ENCODE measurements at regions not wholly inside any gene's neighbourhood (a gene's known extent, or its start where the extent isn't known, plus 50 kb on each side); places are given as distances from the start of the nearest gene placed in this dataset.

GRCh38 chr3:105255350-105255749 is 111.4 kb upstream of the ALCAM start:
- WGBS, 2 donors (ENCODE audit: extremely low coverage in 2 of 2, insufficient read length in 2 of 2, insufficient replicate concordance in 1 of 2) = no CpG with 5 or more reads among the region's 2 CpGs
- Histone ChIP-seq H2BK15ac (ENCODE audit: low read length) (no peak overlapping the region), H2BK5ac (ENCODE audit: low read length) (no peak overlapping the region), H3K9ac (ENCODE audit: low read depth, low read length, poor library complexity) (no peak overlapping the region), H3K27me3 (ENCODE audit: control insufficient read depth in 3 of 3, insufficient read depth in 3 of 3, low read depth in 1 of 3, low read length in 3 of 3) (no peaks in the 10 kb centered on the region), H2BK12ac (ENCODE audit: low read length) (no peak overlapping the region), H4K8ac (ENCODE audit: low read depth, low read length) (no peak overlapping the region), H3K36me3 (replicated peaks in 1 of 2; ENCODE audit: control insufficient read depth in 2 of 2, insufficient read depth in 2 of 2, low read length in 2 of 2) (no peaks in the 10 kb centered on the region), H3K79me1 (ENCODE audit: low read depth, low read length) (no peaks in the 10 kb centered on the region), H3K4me2 (ENCODE audit: insufficient read depth, low read length, poor library complexity, severe bottlenecking) (no peak overlapping the region), H2AK5ac (ENCODE audit: low read depth, low read length) (no peak overlapping the region), H2AFZ (ENCODE audit: low read length) (no peak overlapping the region), H4K91ac (ENCODE audit: low read depth, low read length, poor library complexity) (no peak overlapping the region), H3K23ac (ENCODE audit: low read depth, low read length, poor library complexity) (no peak overlapping the region), H2BK120ac (ENCODE audit: low read depth, low read length) (no peak overlapping the region), H3K4ac (ENCODE audit: low read length) (no peak overlapping the region), H3K27ac (replicated peaks; ENCODE audit: low read length) (no peak overlapping the region), H3K9me3 (replicated peaks in 1 of 2; ENCODE audit: control insufficient read depth in 2 of 2, insufficient read depth in 1 of 2, low read depth in 1 of 2, low read length in 2 of 2) (peaks cover 0 to 10% of the 10 kb centered on the region in 2 donors), H3K4me1 (ENCODE audit: control insufficient read depth in 2 of 2, insufficient read depth in 1 of 2, low read depth in 1 of 2, low read length in 2 of 2) (peaks cover 0 to 7% of the 10 kb centered on the region in 2 donors), H3K4me3 (ENCODE audit: low read length in 2 of 2) (no peak overlapping the region), H3K14ac (ENCODE audit: low read length) (no peak overlapping the region), H3K18ac (ENCODE audit: low read length) (no peak overlapping the region)
- no peak for DNase-seq (ENCODE audit: low spot score)

GRCh38 chr3:105259496-105259895 is 107.2 kb upstream of the ALCAM start:
- H2AFZ ChIP-seq (ENCODE audit: low read length) = no peak overlapping the region
- peaks cover 0 to 4% of the 10 kb centered on the region in 2 donors for H3K9me3 ChIP-seq (replicated peaks in 1 of 2; ENCODE audit: control insufficient read depth in 2 of 2, insufficient read depth in 1 of 2, low read depth in 1 of 2, low read length in 2 of 2)
- no peak overlapping the region for H4K8ac ChIP-seq (ENCODE audit: low read depth, low read length)
- no peak overlapping the region for H4K91ac ChIP-seq (ENCODE audit: low read depth, low read length, poor library complexity)
- no peaks in the 10 kb centered on the region for H3K79me1 ChIP-seq (ENCODE audit: low read depth, low read length)
- H3K4me2 ChIP-seq (ENCODE audit: insufficient read depth, low read length, poor library complexity, severe bottlenecking) = no peak overlapping the region
- no peak overlapping the region for H3K4ac ChIP-seq (ENCODE audit: low read length)
- no peak overlapping the region for H3K27ac ChIP-seq (replicated peaks; ENCODE audit: low read length)
- H2BK15ac ChIP-seq (ENCODE audit: low read length) = no peak overlapping the region
- WGBS, 2 donors (ENCODE audit: extremely low coverage in 2 of 2, insufficient read length in 2 of 2, insufficient replicate concordance in 1 of 2) = no CpG with 5 or more reads among the region's 2 CpGs
- no peak overlapping the region for H3K4me3 ChIP-seq (ENCODE audit: low read length in 2 of 2)
- no peak overlapping the region for H3K18ac ChIP-seq (ENCODE audit: low read length)
- H2AK5ac ChIP-seq (ENCODE audit: low read depth, low read length) = no peak overlapping the region
- H3K9ac ChIP-seq (ENCODE audit: low read depth, low read length, poor library complexity) = no peak overlapping the region
- H3K36me3 ChIP-seq (replicated peaks in 1 of 2; ENCODE audit: control insufficient read depth in 2 of 2, insufficient read depth in 2 of 2, low read length in 2 of 2) = no peaks in the 10 kb centered on the region
- no peak overlapping the region for H3K23ac ChIP-seq (ENCODE audit: low read depth, low read length, poor library complexity)
- no peak for DNase-seq (ENCODE audit: low spot score)
- H3K27me3 ChIP-seq (ENCODE audit: control insufficient read depth in 3 of 3, insufficient read depth in 3 of 3, low read depth in 1 of 3, low read length in 3 of 3) = no peaks in the 10 kb centered on the region
- H3K4me1 ChIP-seq (ENCODE audit: control insufficient read depth in 2 of 2, insufficient read depth in 1 of 2, low read depth in 1 of 2, low read length in 2 of 2) = peaks cover 0 to 3% of the 10 kb centered on the region in 2 donors
- no peak overlapping the region for H3K14ac ChIP-seq (ENCODE audit: low read length)
- no peak overlapping the region for H2BK120ac ChIP-seq (ENCODE audit: low read depth, low read length)
- H2BK12ac ChIP-seq (ENCODE audit: low read length) = no peak overlapping the region
- no peak overlapping the region for H2BK5ac ChIP-seq (ENCODE audit: low read length)

GRCh38 chr3:105260385-105260784 is 106.3 kb upstream of the ALCAM start:
- H3K27ac ChIP-seq (replicated peaks; ENCODE audit: low read length) = no peak overlapping the region
- H3K14ac ChIP-seq (ENCODE audit: low read length) = no peak overlapping the region
- H3K23ac ChIP-seq (ENCODE audit: low read depth, low read length, poor library complexity) = no peak overlapping the region
- H3K79me1 ChIP-seq (ENCODE audit: low read depth, low read length) = no peaks in the 10 kb centered on the region
- H2BK12ac ChIP-seq (ENCODE audit: low read length) = no peak overlapping the region
- H2AK5ac ChIP-seq (ENCODE audit: low read depth, low read length) = no peak overlapping the region
- H3K18ac ChIP-seq (ENCODE audit: low read length) = no peak overlapping the region
- H3K9ac ChIP-seq (ENCODE audit: low read depth, low read length, poor library complexity) = no peak overlapping the region
- H3K4me3 ChIP-seq (ENCODE audit: low read length in 2 of 2) = no peak overlapping the region
- no CpG with 5 or more reads among the region's 4 CpGs for WGBS, 2 donors (ENCODE audit: extremely low coverage in 2 of 2, insufficient read length in 2 of 2, insufficient replicate concordance in 1 of 2)
- peaks cover 0 to 4% of the 10 kb centered on the region in 2 donors for H3K9me3 ChIP-seq (replicated peaks in 1 of 2; ENCODE audit: control insufficient read depth in 2 of 2, insufficient read depth in 1 of 2, low read depth in 1 of 2, low read length in 2 of 2)
- peaks cover 0 to 2% of the 10 kb centered on the region in 2 donors for H3K4me1 ChIP-seq (ENCODE audit: control insufficient read depth in 2 of 2, insufficient read depth in 1 of 2, low read depth in 1 of 2, low read length in 2 of 2)
- H2BK5ac ChIP-seq (ENCODE audit: low read length) = no peak overlapping the region
- no peak overlapping the region for H3K4ac ChIP-seq (ENCODE audit: low read length)
- H3K4me2 ChIP-seq (ENCODE audit: insufficient read depth, low read length, poor library complexity, severe bottlenecking) = no peak overlapping the region
- no peaks in the 10 kb centered on the region for H3K36me3 ChIP-seq (replicated peaks in 1 of 2; ENCODE audit: control insufficient read depth in 2 of 2, insufficient read depth in 2 of 2, low read length in 2 of 2)
- H4K91ac ChIP-seq (ENCODE audit: low read depth, low read length, poor library complexity) = no peak overlapping the region
- no peak overlapping the region for H4K8ac ChIP-seq (ENCODE audit: low read depth, low read length)
- no peak for DNase-seq (ENCODE audit: low spot score)
- H2BK15ac ChIP-seq (ENCODE audit: low read length) = no peak overlapping the region
- H3K27me3 ChIP-seq (ENCODE audit: control insufficient read depth in 3 of 3, insufficient read depth in 3 of 3, low read depth in 1 of 3, low read length in 3 of 3) = no peaks in the 10 kb centered on the region
- no peak overlapping the region for H2BK120ac ChIP-seq (ENCODE audit: low read depth, low read length)
- no peak overlapping the region for H2AFZ ChIP-seq (ENCODE audit: low read length)

- no peaks in the 10 kb centered on the region for H3K36me3 ChIP-seq (replicated peaks in 1 of 2; ENCODE audit: control insufficient read depth in 2 of 2, insufficient read depth in 2 of 2, low read length in 2 of 2)
- no peak overlapping the region for H2AFZ ChIP-seq (ENCODE audit: low read length)
- H3K27me3 ChIP-seq (ENCODE audit: control insufficient read depth in 3 of 3, insufficient read depth in 3 of 3, low read depth in 1 of 3, low read length in 3 of 3) = no peaks in the 10 kb centered on the region
- no peak overlapping the region for H3K18ac ChIP-seq (ENCODE audit: low read length)
- H3K23ac ChIP-seq (ENCODE audit: low read depth, low read length, poor library complexity) = no peak overlapping the region
- H4K91ac ChIP-seq (ENCODE audit: low read depth, low read length, poor library complexity) = no peak overlapping the region
- no peak overlapping the region for H3K9ac ChIP-seq (ENCODE audit: low read depth, low read length, poor library complexity)
- H3K27ac ChIP-seq (replicated peaks; ENCODE audit: low read length) = no peak overlapping the region
- H3K4ac ChIP-seq (ENCODE audit: low read length) = no peak overlapping the region
- H2BK120ac ChIP-seq (ENCODE audit: low read depth, low read length) = no peak overlapping the region
- H3K4me2 ChIP-seq (ENCODE audit: insufficient read depth, low read length, poor library complexity, severe bottlenecking) = no peak overlapping the region
- no peak overlapping the region for H2BK15ac ChIP-seq (ENCODE audit: low read length)
- no peaks in the 10 kb centered on the region for H3K79me1 ChIP-seq (ENCODE audit: low read depth, low read length)
- no peak overlapping the region for H3K14ac ChIP-seq (ENCODE audit: low read length)
- H3K4me1 ChIP-seq (ENCODE audit: control insufficient read depth in 2 of 2, insufficient read depth in 1 of 2, low read depth in 1 of 2, low read length in 2 of 2) = no peaks in the 10 kb centered on the region
- H3K4me3 ChIP-seq (ENCODE audit: low read length in 2 of 2) = no peak overlapping the region
- H3K9me3 ChIP-seq (replicated peaks in 1 of 2; ENCODE audit: control insufficient read depth in 2 of 2, insufficient read depth in 1 of 2, low read depth in 1 of 2, low read length in 2 of 2) = no peaks in the 10 kb centered on the region
- no peak overlapping the region for H2BK12ac ChIP-seq (ENCODE audit: low read length)
- no peak overlapping the region for H2BK5ac ChIP-seq (ENCODE audit: low read length)
- H4K8ac ChIP-seq (ENCODE audit: low read depth, low read length) = no peak overlapping the region
- H2AK5ac ChIP-seq (ENCODE audit: low read depth, low read length) = no peak overlapping the region
- no peak for DNase-seq (ENCODE audit: low spot score)
Observed at GRCh38 chr3:105274536-105274935, 92.2 kb upstream of the ALCAM start.
